WTC11 (cell line): ENCODE measurements at regions not wholly inside any gene's neighbourhood (a gene's known extent, or its start where the extent isn't known, plus 50 kb on each side); places are given as distances from the start of the nearest gene placed in this dataset.

Experiments used
- ATAC-seq: fragments of 200-7000 bp; cut with Tn5 transposase; 2 replicates; pipeline ENCODE4 v1.10.0; 2021; ENCODE audit warnings: mild to moderate bottlenecking, moderate library complexity
- CTCF ChIA-PET: fragments of 300-600 bp; sonication (Branson Sonifier 250); formaldehyde crosslinking; loops from one replicate; lab custom pipeline; 2021; ENCODE audit warnings: antibody characterized with exemption; lab: Charles Lee
- POLR2A ChIA-PET: fragments of 350-600 bp; sonication (Branson Sonifier 250); formaldehyde crosslinking; loops from one replicate; lab custom pipeline; 2021; ENCODE audit warnings: antibody characterized with exemption; lab: Charles Lee
- DNase-seq: peaks from one replicate; pipeline ENCODE4 v3.0.0; 2021; ENCODE audit warnings: low spot score
- H3K27ac Mint-ChIP-seq: 2 replicates; pipeline ENCODE4 v1.8.0; 2021; ENCODE audit warnings: mixed read lengths
- H3K27me3 Mint-ChIP-seq: 2 replicates; pipeline ENCODE4 v1.8.0; 2021; ENCODE audit warnings: low read depth, mild to moderate bottlenecking, moderate library complexity, mixed read lengths
- H3K36me3 Mint-ChIP-seq: 2 replicates; pipeline ENCODE4 v1.8.0; 2021; ENCODE audit warnings: mixed read lengths
- H3K4me1 Mint-ChIP-seq: 2 replicates; pipeline ENCODE4 v1.8.0; 2022; ENCODE audit warnings: mixed read lengths
- H3K4me3 Mint-ChIP-seq: 2 replicates; pipeline ENCODE4 v1.8.0; 2021; ENCODE audit warnings: mild to moderate bottlenecking, moderate library complexity, mixed read lengths
- H3K9me3 Mint-ChIP-seq: 2 replicates; pipeline ENCODE4 v1.8.0; 2021; ENCODE audit warnings: mixed read lengths
- AFF4 ChIP-seq: sonication (generic); formaldehyde crosslinking; IDR thresholded peaks from 2 replicates; pipeline ENCODE4 v1.8.1; 2023; ENCODE audit warnings: mild to moderate bottlenecking, missing genetic modification reagents, borderline replicate concordance
- AR ChIP-seq: fragments of 250-450 bp; sonication (Bioruptor Pico); IDR thresholded peaks from 2 replicates; pipeline ENCODE4 v1.9.0; 2021; ENCODE audit warnings: mild to moderate bottlenecking
- ATF2 ChIP-seq: sonication (generic); formaldehyde crosslinking; IDR thresholded peaks from 2 replicates; pipeline ENCODE4 v1.8.1; 2022; ENCODE audit warnings: low read depth, missing genetic modification reagents, borderline replicate concordance
- ATF6 ChIP-seq: sonication (generic); formaldehyde crosslinking; IDR thresholded peaks from 2 replicates; pipeline ENCODE4 v1.8.1; 2023; ENCODE audit warnings: mild to moderate bottlenecking, missing genetic modification reagents
- E2F1 ChIP-seq: sonication (generic); formaldehyde crosslinking; IDR thresholded peaks from 2 replicates; pipeline ENCODE4 v1.8.0; 2022; ENCODE audit warnings: mild to moderate bottlenecking, missing genetic modification reagents
- ETV6 ChIP-seq: sonication (generic); formaldehyde crosslinking; IDR thresholded peaks from 2 replicates; pipeline ENCODE4 v1.8.1; 2022; ENCODE audit warnings: mild to moderate bottlenecking, missing genetic modification reagents
- GABPB1 ChIP-seq: sonication (generic); formaldehyde crosslinking; IDR thresholded peaks from 2 replicates; pipeline ENCODE4 v1.8.1; 2023; ENCODE audit warnings: mild to moderate bottlenecking, missing genetic modification reagents
- GTF2I ChIP-seq: fragments of 250-450 bp; sonication (Bioruptor Pico); conservative IDR thresholded peaks from 2 replicates; pipeline ENCODE4 v1.4.0; 2021; ENCODE audit warnings: mild to moderate bottlenecking
- HMGXB4 ChIP-seq: sonication (generic); formaldehyde crosslinking; IDR thresholded peaks from 2 replicates; pipeline ENCODE4 v1.8.1; 2023; ENCODE audit warnings: mild to moderate bottlenecking, moderate library complexity, missing genetic modification reagents
- IRF1 ChIP-seq: sonication (generic); formaldehyde crosslinking; IDR thresholded peaks from 2 replicates; pipeline ENCODE4 v1.8.0; 2023; ENCODE audit warnings: missing genetic modification reagents
- KAT7 ChIP-seq: sonication (generic); formaldehyde crosslinking; IDR thresholded peaks from 2 replicates; pipeline ENCODE4 v1.8.1; 2023; ENCODE audit warnings: missing genetic modification reagents, mild to moderate bottlenecking, borderline replicate concordance
- SMAD3 ChIP-seq: sonication (generic); formaldehyde crosslinking; IDR thresholded peaks from 2 replicates; pipeline ENCODE4 v1.8.0; 2022; ENCODE audit warnings: missing genetic modification reagents, mild to moderate bottlenecking, borderline replicate concordance
- STAT6 ChIP-seq: sonication (generic); formaldehyde crosslinking; conservative IDR thresholded peaks from 2 replicates; pipeline ENCODE4 v1.8.1; 2023; ENCODE audit warnings: mild to moderate bottlenecking, low read depth, missing genetic modification reagents, moderate library complexity
- TCF7 ChIP-seq: sonication (generic); formaldehyde crosslinking; IDR thresholded peaks from 2 replicates; pipeline ENCODE4 v1.8.0; 2022; ENCODE audit warnings: mild to moderate bottlenecking, low read depth, missing genetic modification reagents, moderate library complexity
- ZBTB21 ChIP-seq: sonication (generic); formaldehyde crosslinking; IDR thresholded peaks from 2 replicates; pipeline ENCODE4 v1.8.1; 2023; ENCODE audit warnings: mild to moderate bottlenecking, missing genetic modification reagents, borderline replicate concordance
- ZNF396 ChIP-seq: fragments of 250-450 bp; sonication (Bioruptor Pico); IDR thresholded peaks from 2 replicates; pipeline ENCODE4 v1.8.0; 2021; ENCODE audit warnings: mild to moderate bottlenecking, moderate library complexity, borderline replicate concordance
- ZNF423 ChIP-seq: fragments of 250-450 bp; sonication (Bioruptor Pico); IDR thresholded peaks from 2 replicates; pipeline ENCODE4 v2.1.2; 2022; ENCODE audit warnings: mild to moderate bottlenecking, moderate library complexity

GRCh38 chr2:217309056-217309455 is 449.2 kb upstream of the TNP1 start (continued):
- no peak for TF ChIP-seq AFF4 (CRISPR knock-in tag)
- TF ChIP-seq TCF7 (CRISPR knock-in tag): no peak
- TF ChIP-seq GABPB1 (CRISPR knock-in tag): no peak

- Mint-ChIP-seq H3K4me1 (peaks cover 7% of the 10 kb centered on the region), H3K27me3 (peaks cover 28% of the 10 kb centered on the region), H3K27ac (no peak overlapping the region), H3K36me3 (peaks cover 4% of the 10 kb centered on the region; the same call in 1 of the 2 replicates), H3K4me3 (no peak overlapping the region), H3K9me3 (peaks cover 35% of the 10 kb centered on the region)
- DNase-seq (no peak), ATAC-seq (no peak)
- ChIA-PET POLR2A (no interaction called here), CTCF (no interaction called here)
- TF ChIP-seq ZBTB21 (CRISPR knock-in tag): no peak
- TF ChIP-seq AR (CRISPR knock-in tag): no peak
- TF ChIP-seq HMGXB4 (CRISPR knock-in tag): no peak
- no peak for TF ChIP-seq ATF2 (CRISPR knock-in tag)
- TF ChIP-seq ZNF423: no peak
- TF ChIP-seq ATF6 (CRISPR knock-in tag): no peak
- TF ChIP-seq KAT7 (CRISPR knock-in tag): no peak
- TF ChIP-seq STAT6 (CRISPR knock-in tag): no peak
- TF ChIP-seq SMAD3 (CRISPR knock-in tag): no peak
- no peak for TF ChIP-seq GTF2I (CRISPR knock-in tag)
- TF ChIP-seq ZNF396: no peak
- no peak for TF ChIP-seq IRF1 (CRISPR knock-in tag)
- no peak for TF ChIP-seq ETV6 (CRISPR knock-in tag)
- no peak for TF ChIP-seq E2F1
Measured at GRCh38 chr2:217307023-217307422, 447.2 kb upstream of the TNP1 start.
